ENCODE measurements at regions not wholly inside any gene's neighbourhood (a gene's known extent, or its start where the extent isn't known, plus 50 kb on each side); places are given as distances from the start of the nearest gene placed in this dataset.
"Not testable (repeated sequence)": the region's sequence is repeated elsewhere in the genome, so short reads cannot be mapped to it uniquely, and the experiment has no call there.

DNA sequence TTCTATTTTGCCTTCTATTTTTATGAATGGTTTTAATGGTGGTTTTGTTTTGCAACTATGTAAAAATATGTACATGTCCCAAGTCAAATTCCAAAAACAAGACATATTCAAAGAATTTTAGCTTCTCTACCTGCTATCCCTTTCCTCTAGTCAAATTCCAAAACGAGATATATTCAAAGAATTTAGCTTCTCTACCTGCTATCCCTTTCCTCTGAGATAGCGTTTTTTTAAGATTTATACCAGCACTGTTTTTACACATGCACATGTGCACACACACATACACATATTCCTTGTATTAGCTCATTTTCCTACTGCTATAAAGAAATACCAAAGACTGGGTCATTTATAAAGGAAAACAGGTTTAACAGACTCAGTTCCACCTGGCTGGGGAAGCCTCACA is 199.1 kb upstream of the ARL4C start:
- no peak for DNase-seq

DNA sequence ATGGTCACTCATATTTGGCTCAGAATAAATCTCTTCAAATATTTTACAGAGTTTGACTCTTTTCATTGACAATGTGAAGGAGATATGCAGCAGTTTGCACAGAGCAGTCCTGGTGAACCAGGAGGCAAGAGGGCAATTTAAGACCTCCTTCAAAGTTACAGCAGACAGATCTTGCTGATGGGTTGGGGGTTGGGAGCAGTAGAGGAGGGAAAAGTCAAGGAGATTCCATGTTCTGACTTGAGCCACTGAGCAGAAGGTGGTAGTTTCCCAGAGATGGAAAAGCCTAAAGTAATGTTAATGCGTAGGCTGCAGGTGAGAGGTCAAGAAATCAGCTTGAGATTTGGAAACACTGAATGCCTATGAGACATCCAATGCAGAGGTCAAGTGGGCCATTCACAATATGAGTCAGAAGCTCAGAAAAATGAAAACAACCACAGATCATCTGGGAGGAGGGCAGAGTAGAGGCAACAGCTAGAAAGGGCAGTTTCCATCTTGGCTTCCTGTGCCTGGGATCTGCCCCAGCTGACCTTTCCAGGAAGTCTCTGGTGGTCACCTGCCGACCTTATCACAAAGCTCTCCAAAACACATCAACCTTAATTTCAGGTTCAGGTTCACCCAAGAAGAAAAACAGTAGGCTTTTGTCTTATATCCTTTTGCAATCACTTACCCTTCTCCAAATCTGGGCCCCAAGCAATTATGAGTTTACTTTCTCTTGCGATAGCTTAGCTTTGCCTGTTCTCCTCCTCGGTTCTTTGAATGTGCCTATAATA is 197.5 kb upstream of the ARL4C start:
- no peak for DNase-seq

GRCh38 chr2:234693681-234694190 is 196.9 kb upstream of the ARL4C start:
- DNase-seq, result not testable (repeated sequence)

DNA sequence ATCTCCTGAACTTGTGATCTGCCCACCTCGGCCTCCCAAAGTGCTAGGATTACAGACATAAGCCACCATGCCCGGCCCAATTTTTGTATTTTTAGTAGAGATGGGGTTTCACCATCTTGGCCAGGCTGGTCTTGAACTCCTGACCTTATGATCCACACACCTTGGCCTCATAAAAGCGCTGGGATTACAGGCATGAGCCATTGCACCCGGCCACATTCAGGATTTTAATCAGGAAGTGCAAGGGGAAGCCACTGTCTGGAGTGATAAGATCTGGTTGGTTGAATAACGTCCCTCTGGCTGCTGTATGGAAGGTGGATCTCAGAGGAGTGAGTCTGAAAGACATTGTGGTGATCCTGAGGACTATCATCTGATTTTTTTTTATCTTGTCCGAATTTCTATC is 196.3 kb upstream of the ARL4C start:
- DNase-seq, result not testable (repeated sequence)

GRCh38 chr2:234691968-234692955 is 195.4 kb upstream of the ARL4C start:
- DNase-seq, result no peak

GRCh38 chr2:234691214-234691575 is 194.3 kb upstream of the ARL4C start:
- DNase-seq, result no peak

DNA sequence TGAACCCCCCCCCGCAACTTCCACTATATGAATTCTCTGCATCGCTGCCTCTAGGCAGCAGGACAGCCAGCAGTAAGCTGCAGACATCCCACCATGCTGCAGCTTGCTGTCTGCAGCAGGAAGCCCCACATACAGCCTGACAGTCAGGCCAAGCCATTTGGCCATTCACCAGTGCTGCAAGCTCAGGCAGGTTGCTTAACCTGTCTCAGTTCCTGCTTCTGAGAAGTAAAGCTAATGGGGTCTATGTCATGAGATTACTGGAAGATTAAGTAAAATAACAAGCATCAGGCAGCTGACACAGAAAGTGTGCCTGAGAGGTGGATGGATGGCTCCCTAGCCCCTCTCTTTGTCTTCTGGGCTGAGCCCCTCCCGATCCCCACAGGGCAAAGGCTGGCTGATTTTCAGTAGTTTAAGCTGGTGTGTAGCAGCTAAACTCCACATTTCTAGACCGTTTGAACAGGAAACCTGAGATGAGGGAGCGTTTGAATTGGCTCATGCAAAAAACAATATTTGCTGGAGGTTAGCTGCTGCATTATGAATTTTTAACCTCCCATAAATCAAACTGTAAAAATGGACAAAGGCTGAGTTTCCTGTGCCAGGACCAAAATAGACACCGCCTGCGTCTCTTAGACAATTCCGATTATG is 193.8 kb upstream of the ARL4C start:
- no peak for DNase-seq

- DNase-seq, result no peak
These were observed 193.1 kb upstream of the ARL4C start for GRCh38 chr2:234689911-234690379.

- no peak for DNase-seq
These were observed 191.0 kb upstream of the ARL4C start for GRCh38 chr2:234687718-234688475.

DNA sequence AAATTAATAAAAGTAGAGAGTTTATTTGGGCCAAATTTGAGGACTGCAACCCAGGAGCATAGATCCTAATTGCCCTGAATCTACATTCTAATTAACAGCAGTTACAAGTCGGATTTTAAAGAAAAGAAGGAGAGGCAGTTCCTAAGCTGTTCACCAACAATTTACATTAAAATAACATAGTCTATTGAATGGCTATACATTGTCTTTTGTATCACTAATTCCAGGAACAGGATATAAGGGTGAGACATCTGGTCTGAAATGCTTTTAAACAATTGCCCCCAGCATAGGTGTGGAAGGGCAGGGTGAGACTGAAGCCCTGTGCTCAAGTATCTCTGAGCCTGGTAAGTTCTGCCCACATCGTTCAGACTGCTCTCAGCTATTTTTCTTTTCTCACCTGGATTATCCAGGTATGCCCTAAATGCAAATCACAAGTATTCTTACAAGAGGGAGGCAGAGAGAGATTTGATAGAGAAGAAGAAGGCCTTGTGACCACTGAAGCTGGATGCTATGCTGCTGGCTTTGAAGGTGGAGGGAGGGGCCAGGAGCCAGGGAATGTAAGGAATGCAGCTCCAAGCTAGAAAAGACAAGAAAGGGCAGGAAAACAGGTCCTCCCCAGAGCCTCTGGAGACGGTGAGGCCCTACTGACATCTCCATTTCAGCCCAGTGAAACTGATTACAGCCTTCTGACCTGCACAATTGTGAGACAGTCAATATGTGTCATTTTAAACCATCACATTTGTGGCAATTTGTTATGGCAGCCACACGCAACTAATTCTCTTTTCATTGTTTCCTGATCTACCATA is 189.4 kb upstream of the ARL4C start:
- DNase-seq, result no peak

DNA sequence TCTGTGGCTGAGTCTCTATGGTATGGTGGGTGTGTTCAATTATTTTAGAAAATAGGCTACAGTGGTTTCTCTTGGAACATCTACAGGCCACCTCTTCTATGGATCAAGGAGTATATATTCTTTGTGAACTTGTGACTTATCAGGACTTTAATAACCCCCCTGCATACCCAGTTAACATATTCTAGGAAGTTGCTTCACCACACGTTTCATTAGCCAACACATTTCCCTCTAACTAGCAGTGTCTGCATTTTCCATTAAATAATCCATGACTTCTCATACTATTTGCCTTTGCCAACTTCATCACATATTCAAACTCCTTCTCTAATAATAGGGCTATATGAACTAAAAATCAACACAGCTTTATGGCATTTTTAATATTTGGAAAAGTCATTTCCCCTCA is 187.6 kb upstream of the ARL4C start:
- DNase-seq, result no peak

GRCh38 chr2:234683950-234684349 is 187.1 kb upstream of the ARL4C start:
- DNase-seq, result no peak

GRCh38 chr2:234682492-234683228 is 185.8 kb upstream of the ARL4C start:
- no peak for DNase-seq

- no peak for DNase-seq
These were observed 184.1 kb upstream of the ARL4C start for GRCh38 chr2:234680688-234681619.

DNA sequence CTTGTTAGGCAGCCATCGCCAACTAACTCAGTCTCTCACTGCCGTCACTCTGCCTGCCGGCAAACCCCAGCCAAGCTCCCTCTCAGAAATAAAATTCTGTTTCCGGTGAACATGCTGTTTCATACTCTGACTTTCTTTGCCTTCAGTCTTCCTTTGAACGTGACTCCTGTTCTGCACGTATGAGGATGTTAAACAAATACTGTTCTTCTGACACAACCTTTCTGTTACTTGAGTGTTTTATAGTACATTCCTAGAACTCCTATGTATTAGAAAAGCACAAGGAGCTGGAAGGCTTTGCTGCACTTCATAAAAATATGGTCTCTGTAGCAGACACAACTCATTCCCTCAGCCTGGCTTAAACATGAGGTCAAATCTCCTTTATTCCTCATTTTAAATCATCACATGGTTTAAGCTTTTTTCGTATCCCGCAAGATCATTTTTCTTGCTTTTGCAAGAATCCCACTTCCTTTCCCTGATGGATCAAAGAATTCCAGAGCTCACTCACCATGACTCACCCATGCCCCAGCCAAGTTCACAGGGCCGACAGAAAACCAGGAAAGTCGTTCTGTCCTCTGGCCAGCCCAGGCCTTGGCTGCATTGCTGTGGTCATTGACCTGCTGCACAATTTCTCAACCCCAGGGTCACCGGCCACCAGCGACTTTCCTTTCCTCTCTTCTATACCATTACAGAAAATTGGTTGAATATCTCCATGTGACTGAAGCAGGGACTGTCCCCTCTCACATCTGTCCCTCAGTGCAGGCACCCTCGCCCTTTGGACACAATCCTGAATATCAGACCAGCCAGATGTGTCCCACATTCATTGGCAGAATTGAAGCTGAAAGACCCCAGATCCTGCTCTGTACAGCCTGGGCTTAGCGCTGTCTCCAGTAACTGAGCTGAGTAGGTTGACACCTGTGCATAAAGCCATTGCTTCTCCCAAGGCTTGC is 183.1 kb upstream of the ARL4C start:
- no peak for DNase-seq

DNA sequence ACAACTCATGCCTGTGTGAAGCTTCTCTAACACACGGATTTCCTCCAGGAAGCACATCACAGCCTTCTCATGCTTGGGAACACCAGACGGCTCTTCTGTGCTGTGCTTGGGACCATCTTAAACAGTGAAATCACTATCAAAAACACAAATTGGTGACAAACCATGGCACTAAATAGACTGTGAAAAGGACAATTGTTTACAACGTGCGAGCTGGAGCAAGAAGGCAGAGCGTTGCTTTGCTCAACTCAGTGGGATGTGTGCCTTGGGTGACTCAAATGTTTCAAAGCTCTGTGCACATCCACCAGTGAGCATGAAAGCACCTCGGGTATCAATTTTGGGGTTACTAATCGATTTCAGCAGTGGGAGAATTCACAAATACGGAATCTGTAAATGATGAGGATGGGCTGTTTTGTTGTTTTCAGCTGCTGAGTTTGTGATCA is 182.4 kb upstream of the ARL4C start:
- no peak for DNase-seq

DNA sequence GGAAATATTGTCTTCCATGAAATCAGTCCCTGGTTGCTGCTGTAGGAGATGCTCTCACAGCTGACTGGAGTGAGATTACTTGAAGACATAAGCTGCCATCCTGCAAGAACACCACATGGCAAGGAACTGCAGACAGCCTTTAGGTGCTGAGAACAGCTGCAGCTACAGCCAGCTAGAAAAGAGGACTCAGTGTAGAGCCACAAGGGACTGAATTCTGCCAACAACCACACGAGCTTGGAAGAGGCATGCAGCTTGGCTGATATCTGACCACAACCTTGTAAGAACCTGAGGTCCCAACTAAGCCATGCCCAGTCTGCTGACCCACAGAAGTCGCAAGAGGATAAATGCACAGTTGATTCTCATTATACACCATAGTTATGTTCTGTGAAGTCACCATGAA is 181.8 kb upstream of the ARL4C start:
- DNase-seq, result no peak
